Stomach (tissue), 8 donors: ENCODE measurements at regions not wholly inside any gene's neighbourhood (a gene's known extent, or its start where the extent isn't known, plus 50 kb on each side); places are given as distances from the start of the nearest gene placed in this dataset.

Experiments used
- DNase-seq, 2 donors: peaks; one replicate each; pipeline versions ENCODE4 v3.0.0 to v3.0.0-alpha.2; 2013 to 2019
- H3K27ac ChIP-seq, 5 donors: fragments of 200-600 bp in 4 of 5; sonication (generic) in 4 of 5; one replicate each; pipeline ENCODE4 v1.5.1; 2013 to 2019; ENCODE audit warnings: mild to moderate bottlenecking in 1 of 5, moderate library complexity in 1 of 5
- H3K27me3 ChIP-seq, 3 donors: fragments of 200-600 bp; sonication (generic); one replicate each; pipeline ENCODE4 v1.5.1; 2017 to 2019; ENCODE audit warnings: mixed run types in 1 of 3
- H3K36me3 ChIP-seq, 4 donors: fragments of 200-600 bp; sonication (generic); 1 replicate in 3 of 4; 2 replicates in 1 of 4; pipeline ENCODE4 v1.5.1; 2016 to 2019
- H3K4me1 ChIP-seq, 4 donors: fragments of 200-600 bp; sonication (generic); one replicate each; pipeline ENCODE4 v1.5.1; 2016 to 2019
- H3K4me3 ChIP-seq, 4 donors: fragments of 200-600 bp; sonication (generic) in 3 of 4; one replicate each; pipeline ENCODE4 v1.5.1; 2016 to 2019; ENCODE audit warnings: mild to moderate bottlenecking in 1 of 4
- H3K9me3 ChIP-seq, 4 donors: fragments of 200-600 bp; sonication (generic); one replicate each; pipeline ENCODE4 v1.5.1; 2016 to 2019
- EP300 ChIP-seq: sonication (generic); formaldehyde crosslinking; IDR thresholded peaks from one replicate; pipeline ENCODE4 v1.6.1; 2017; ENCODE audit warnings: antibody characterized with exemption
- POLR2A ChIP-seq, 4 donors: fragments of 450-650 bp; IDR thresholded peaks; one replicate each; pipeline ENCODE4 v1.6.1; 2016; ENCODE audit warnings: antibody characterized with exemption in 4 of 4, control low read depth in 2 of 4, mild to moderate bottlenecking in 1 of 4, moderate library complexity in 1 of 4
- POLR2AphosphoS5 ChIP-seq, 3 donors: sonication (generic); formaldehyde crosslinking; IDR thresholded peaks; one replicate each; pipeline ENCODE4 v1.6.1; 2016; ENCODE audit warnings: antibody characterized with exemption in 3 of 3
- WGBS, 5 donors: extraction: QIAGEN DNeasy Blood & Tissue Kit in 3 of 5; methylation state at CpG; one replicate each; pipeline versions ENCODE4 v1.1.5 to v1.1.7; 2013 to 2018; 5-methylcytosine and 5-hydroxymethylcytosine counted together
- intact Hi-C: fragments of 100-400 bp; cut with DNase I; formaldehyde crosslinking; loops from one replicate; pipeline ENCODE4 v1.15.1; 2023; ENCODE audit warnings: low total_unique reads
- TF ChIP-seq, protein P1 (sequence below), 7 experiments: fragments of 450-650 bp in 4 of 7; fragments of 200-600 bp in 3 of 7; sonication (generic) in 3 of 7; IDR thresholded peaks; one replicate each; pipeline ENCODE4 v1.5.1; 2016 to 2019; ENCODE audit warnings: antibody characterized with exemption in 7 of 7, control low read depth in 2 of 7, mild to moderate bottlenecking in 1 of 7
- donor health status: healthy with polysubstance abuse.
- donor health status: Bipolar disorder and iron deficiency.
- donor health status: healthy.

DNA sequence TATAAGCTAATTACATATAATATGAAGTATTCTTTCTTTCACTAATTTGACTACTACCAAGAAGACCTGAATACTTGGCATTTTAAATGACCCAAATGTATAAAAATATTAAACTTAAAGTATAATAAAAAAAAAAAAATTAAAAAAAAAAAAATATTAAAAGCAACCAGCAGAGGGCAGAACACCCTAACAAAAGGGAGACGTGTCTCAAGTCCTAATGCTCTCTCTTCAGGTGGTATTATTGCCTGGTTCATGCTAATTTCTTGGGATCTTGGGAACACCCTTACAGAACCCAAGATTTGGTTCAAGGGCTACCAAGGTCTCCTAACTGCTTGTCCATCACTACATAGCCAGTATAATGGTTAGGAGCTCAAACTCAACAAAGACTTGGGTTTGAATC lies 754.8 kb downstream of the RAB28 start:
- intact Hi-C loops, result no loop called here
- H3K4me1 ChIP-seq, result no peaks in the 10 kb centered on the region
- DNase-seq, result peak in 1 of 2 donors; percentile 33
- TF ChIP-seq EP300 (no peak), POLR2AphosphoS5 (IDR thresholded peaks at IDR 0.05) (no peak)
- TF ChIP-seq, protein P1, sequence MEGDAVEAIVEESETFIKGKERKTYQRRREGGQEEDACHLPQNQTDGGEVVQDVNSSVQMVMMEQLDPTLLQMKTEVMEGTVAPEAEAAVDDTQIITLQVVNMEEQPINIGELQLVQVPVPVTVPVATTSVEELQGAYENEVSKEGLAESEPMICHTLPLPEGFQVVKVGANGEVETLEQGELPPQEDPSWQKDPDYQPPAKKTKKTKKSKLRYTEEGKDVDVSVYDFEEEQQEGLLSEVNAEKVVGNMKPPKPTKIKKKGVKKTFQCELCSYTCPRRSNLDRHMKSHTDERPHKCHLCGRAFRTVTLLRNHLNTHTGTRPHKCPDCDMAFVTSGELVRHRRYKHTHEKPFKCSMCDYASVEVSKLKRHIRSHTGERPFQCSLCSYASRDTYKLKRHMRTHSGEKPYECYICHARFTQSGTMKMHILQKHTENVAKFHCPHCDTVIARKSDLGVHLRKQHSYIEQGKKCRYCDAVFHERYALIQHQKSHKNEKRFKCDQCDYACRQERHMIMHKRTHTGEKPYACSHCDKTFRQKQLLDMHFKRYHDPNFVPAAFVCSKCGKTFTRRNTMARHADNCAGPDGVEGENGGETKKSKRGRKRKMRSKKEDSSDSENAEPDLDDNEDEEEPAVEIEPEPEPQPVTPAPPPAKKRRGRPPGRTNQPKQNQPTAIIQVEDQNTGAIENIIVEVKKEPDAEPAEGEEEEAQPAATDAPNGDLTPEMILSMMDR (IDR thresholded peaks at IDR 0.05), result peak in 2 of 7 experiments; percentile 18 to 46
- H3K9me3 ChIP-seq, result no peaks in the 10 kb centered on the region
- no peak overlapping the region for H3K27ac ChIP-seq
- WGBS, 5 donors, result 0 to 3% (median 0%) methylated on average over 1 of the region's 1 CpG
- no peaks in the 10 kb centered on the region for H3K36me3 ChIP-seq
- no peak overlapping the region for H3K4me3 ChIP-seq
- H3K27me3 ChIP-seq, result peaks cover 0 to 4% (median 0%) of the 10 kb centered on the region in 3 donors

DNA sequence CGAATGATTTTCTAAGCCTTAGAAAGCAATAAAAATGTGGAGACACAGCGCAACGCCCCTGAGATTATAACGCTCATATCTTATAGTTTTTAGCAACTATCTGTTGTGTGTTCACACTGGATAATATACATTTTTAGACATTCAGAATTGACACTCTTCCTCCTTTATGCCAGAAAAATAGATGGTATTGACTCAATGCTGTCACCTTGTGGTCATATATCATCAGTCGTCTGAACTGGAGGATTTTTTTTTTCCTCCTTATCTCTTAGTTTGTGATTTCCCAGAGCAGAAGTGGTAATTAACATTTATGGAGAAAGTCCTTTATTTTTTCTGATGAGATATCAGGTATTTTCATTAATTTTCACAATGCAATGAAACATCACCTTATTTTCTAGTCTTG lies 759.6 kb downstream of the RAB28 start:
- TF ChIP-seq, protein P1 (IDR thresholded peaks at IDR 0.05), result peak in 1 of 7 experiments; percentile 38
- TF ChIP-seq EP300, result no peak
- 30 to 44% (median 34%) methylated on average over 5 of the region's 5 CpGs for WGBS, 5 donors
- H3K27ac ChIP-seq, result no peak overlapping the region
- no peaks in the 10 kb centered on the region for H3K4me1 ChIP-seq
- intact Hi-C loops, result no loop called here
- no peaks in the 10 kb centered on the region for H3K27me3 ChIP-seq
- no peaks in the 10 kb centered on the region for H3K36me3 ChIP-seq
- peak in 1 of 2 donors; percentile 21 for DNase-seq
- no peaks in the 10 kb centered on the region for H3K9me3 ChIP-seq
- no peak overlapping the region for H3K4me3 ChIP-seq

DNA sequence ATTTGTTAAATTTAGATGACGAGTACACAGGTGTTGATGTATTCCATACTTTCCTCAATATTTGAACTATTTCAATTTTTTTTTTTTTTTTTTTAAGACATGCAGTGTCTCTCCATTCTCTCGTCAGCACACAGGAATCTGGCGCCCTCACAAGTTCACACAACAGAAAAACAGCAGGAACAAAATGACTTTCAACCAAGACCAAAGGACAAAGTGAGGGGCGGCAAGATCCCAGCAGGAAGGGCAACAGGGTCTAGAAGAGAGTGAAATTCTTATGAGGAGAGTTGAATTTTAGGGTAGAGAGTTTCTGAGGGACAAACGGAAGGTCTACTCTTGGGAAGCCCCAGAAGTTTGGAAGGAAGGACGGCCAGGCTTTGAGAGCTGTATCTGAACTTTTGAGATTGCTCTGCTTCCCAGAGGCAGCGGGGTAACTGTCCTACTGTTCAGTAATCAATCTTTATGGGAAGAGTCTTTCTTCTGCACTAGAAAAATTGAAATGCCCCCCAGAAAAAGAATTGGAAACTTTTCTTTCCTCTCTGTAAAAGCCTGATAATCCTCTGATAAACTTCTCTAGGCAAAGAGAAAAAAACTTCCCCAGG lies 760.2 kb downstream of the RAB28 start:
- 21 to 29% (median 23%) methylated on average over 7 of the region's 7 CpGs for WGBS, 5 donors
- no peak overlapping the region for H3K4me3 ChIP-seq
- H3K9me3 ChIP-seq, result no peaks in the 10 kb centered on the region
- DNase-seq, result peak in 1 of 2 donors; percentile 22
- no peak for TF ChIP-seq EP300
- H3K27me3 ChIP-seq, result no peaks in the 10 kb centered on the region
- H3K4me1 ChIP-seq, result no peaks in the 10 kb centered on the region
- intact Hi-C loops, result no loop called here
- H3K36me3 ChIP-seq, result no peaks in the 10 kb centered on the region
- H3K27ac ChIP-seq, result no peak overlapping the region

DNA sequence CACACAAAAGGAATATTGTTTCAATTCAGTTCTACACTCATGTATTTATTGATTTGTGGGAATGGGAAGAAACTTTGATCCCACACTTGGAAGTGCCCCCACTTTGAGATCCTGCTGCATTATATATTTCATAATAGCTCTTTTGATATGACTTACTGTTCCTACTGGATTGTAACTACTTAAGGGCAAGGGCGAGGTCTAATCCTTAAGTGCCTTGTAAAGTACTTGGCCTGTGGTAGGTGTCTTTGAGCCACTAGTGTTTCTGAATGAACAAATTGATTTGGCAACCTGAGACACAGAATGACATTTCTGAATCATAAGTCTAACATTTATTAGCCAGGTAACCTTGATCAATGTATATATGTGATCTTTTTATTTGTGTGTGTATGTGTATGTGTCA lies 767.2 kb downstream of the RAB28 start:
- H3K36me3 ChIP-seq, result no peaks in the 10 kb centered on the region
- no peak for DNase-seq
- H3K9me3 ChIP-seq, result no peaks in the 10 kb centered on the region
- H3K27me3 ChIP-seq, result no peaks in the 10 kb centered on the region
- H3K4me3 ChIP-seq, result no peak overlapping the region
- H3K27ac ChIP-seq, result no peak overlapping the region
- TF ChIP-seq POLR2AphosphoS5 (IDR thresholded peaks at IDR 0.05), result no peak
- TF ChIP-seq, protein P1 (IDR thresholded peaks at IDR 0.05), result no peak
- H3K4me1 ChIP-seq, result no peaks in the 10 kb centered on the region
- intact Hi-C loops, result no loop called here
- 80 to 86% (median 82%) methylated on average over 1 of the region's 1 CpG for WGBS, 5 donors

DNA sequence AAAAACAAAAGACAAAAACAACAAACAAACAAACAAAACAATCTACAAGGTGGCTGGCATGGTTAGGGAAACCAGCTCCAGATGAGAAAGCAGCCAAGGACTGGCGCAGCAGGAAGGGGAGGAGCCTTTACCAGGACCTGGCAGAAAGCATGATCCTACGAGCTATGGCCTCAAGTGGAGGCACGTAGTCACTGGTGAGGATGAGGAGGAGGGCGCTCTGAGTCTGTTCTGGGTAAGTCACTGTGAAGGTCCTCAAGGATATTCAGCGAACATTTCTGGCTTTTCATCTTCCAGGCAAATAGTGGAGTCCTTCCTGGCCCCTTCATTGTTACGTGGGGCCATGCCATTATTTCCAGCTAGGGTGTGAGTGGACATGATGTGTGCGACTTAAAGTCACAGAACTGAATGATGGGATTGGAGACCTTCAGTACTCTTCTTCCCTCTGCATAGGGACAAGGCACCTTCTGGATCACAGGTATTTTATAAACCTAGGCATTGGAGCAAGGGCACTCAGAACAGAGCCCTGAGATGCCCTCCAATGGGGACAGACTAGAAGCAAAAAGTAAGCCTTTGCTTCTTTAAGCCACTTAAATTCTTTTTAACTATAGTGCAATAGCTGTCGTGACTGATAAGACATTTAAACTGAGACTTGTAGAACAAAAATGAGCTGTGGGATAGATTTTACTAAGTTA lies 771.3 kb downstream of the RAB28 start:
- Histone ChIP-seq H3K9me3 (no peaks in the 10 kb centered on the region), H3K4me1 (no peaks in the 10 kb centered on the region), H3K36me3 (no peaks in the 10 kb centered on the region), H3K27ac (no peak overlapping the region), H3K4me3 (no peak overlapping the region), H3K27me3 (no peaks in the 10 kb centered on the region)
- no peak for TF ChIP-seq POLR2AphosphoS5 (IDR thresholded peaks at IDR 0.05)
- no peak for TF ChIP-seq EP300
- TF ChIP-seq, protein P1 (IDR thresholded peaks at IDR 0.05), result no peak
- TF ChIP-seq POLR2A (IDR thresholded peaks at IDR 0.05), result no peak
- intact Hi-C loops, result no loop called here
- WGBS, 5 donors, result 67 to 91% (median 84%) methylated on average over 8 of the region's 8 CpGs
- DNase-seq, result no peak
